Islet of Langerhans (tissue), 1 donor: ENCODE measurements at regions not wholly inside any gene's neighbourhood (a gene's known extent, or its start where the extent isn't known, plus 50 kb on each side); places are given as distances from the start of the nearest gene placed in this dataset.

Source experiments
- FAIRE-seq: peaks from one replicate; lab custom pipeline; 2011; peaks lifted over from hg19 to GRCh38; lab: Jason Lieb, UNC

DNA sequence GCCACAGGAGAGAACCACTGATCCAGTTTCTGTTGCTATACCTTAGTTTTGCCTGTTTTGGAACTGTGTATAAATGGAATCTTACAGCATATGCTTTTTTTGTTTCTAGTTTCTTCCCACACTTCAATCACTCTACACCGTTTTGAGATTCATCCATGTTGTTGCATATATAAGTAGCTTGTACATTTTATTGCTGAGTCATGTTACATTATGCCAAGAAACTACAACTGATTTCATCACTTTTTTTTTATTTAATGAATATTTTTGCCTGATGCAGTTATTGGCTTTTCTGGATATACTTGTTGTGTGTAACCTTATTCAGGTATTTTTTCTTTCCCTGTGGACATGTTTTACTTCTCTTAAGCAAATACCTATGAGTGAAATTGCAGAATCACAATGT is 1135.9 kb downstream of the RAPGEF2 start:
- FAIRE-seq: no peak

- FAIRE-seq: no peak
Measured at GRCh38 chr4:160247091-160247656, 1144.3 kb downstream of the RAPGEF2 start.

- no peak for FAIRE-seq
Measured at GRCh38 chr4:160251522-160252170, 1148.8 kb downstream of the RAPGEF2 start.

DNA sequence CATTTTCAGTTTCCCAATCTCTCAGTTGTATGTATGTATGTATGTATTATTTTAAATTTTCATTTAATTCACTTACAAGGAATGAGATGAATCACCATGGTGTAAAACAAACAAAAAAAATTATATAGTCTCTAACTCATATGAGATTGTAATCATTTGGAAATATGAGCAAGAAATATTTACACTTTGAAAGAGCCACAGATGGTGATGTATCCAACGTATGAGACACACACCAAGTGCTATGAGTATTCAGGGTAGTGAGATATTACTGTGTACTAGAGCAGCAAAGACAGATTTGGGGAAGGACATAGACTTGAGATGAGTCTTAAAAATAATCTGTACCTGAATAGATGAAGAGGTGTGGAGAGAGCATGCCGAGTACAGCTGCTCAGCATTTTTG is 1154.4 kb downstream of the RAPGEF2 start:
- FAIRE-seq: no peak

DNA sequence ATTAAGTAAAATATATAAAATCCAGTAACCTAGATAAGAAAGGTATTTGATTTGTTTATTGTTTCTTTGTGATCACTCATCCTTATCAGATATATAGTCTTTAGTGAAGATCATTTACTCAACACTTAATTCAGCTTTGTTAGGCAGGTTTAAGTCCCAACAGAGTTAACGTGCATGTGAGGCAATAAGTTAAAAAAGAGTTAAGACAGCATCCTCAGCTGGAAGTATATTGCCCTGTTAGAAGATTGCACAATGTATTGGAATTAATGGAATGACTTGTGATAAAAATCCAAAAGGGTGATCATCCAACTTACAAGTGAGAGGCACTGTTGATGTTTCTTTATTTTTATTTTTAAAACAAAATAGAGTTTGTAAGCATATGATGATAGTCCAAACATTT is 1162.1 kb downstream of the RAPGEF2 start:
- no peak for FAIRE-seq

DNA sequence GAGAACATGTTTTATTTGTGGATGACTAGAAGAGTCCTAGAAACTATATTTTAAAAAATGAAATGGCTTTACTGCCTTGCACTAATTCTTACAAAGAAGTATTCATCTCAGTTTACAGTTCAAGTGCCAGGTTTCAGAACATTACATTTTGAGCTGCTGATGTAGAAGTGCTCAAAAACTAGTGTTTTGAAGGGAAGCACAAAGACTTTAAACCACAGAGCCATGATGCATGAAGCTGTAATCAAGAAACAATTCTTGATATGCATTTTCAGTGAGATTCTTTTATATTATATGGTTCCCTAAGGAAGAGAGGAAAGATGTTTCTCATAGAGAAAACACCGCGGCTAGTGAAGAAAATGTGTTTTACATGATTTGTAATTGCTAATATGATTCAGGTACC is 1163.0 kb downstream of the RAPGEF2 start:
- FAIRE-seq: no peak

GRCh38 chr4:160276785-160277325 is 1174.0 kb downstream of the RAPGEF2 start:
- FAIRE-seq: no peak

DNA sequence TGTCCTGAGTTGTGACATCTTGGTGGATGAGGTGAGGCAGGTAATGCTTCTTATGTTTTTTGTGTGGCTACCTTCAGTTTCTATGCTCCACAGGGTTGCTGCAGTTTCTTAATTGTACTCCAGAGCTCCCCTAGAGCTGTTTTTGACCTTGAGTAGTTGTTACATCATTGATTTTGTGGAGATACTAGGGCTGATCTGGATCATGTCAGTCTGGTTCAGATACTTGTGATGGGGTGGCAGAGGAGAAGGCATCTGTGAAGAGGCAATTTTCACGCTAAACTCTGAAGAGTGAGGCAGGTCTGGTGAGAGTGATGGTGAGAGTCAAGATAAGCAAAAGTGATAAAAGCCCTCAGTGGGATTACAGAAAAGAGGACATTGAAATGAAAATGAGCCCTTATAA is 1180.2 kb downstream of the RAPGEF2 start:
- FAIRE-seq: no peak

GRCh38 chr4:160284516-160284915 is 1181.6 kb downstream of the RAPGEF2 start:
- no peak for FAIRE-seq

DNA sequence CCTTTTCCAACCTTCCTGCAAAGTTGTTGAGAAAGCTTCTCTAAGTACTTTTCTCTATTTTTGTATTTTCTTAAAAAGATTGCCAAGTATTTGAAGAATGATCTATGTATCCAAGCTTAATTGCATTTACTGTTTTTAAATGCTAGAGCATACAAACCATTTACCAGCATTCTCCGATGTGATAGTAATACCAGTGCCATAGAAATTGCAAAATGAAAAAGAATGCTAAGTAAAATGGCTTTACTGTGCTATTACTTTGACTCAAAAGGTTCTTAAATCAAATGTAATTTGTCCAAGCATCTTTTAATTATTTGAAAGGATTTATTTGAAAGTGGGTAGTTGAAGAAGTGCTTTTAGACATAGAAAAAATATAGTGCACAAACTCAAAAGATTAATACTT is 1183.2 kb downstream of the RAPGEF2 start:
- FAIRE-seq: no peak

DNA sequence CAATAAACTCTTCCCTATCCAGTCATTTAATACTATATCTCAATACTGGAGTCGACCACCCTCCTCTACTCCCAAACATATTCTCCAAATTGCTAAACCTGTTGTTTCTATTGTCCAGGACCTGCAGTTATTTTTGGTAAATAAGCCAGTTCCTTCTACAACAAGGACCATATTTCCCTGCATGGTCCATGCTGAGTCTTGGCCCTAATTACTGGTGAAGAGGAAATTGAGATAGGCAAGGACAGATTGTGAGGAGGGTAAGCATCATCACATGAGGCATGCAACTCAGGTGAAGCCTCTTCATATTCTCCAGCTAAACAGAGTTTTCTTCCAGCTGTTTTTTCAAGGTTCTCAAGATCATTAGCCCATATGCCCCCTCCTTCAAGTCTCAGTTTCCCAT is 1193.6 kb downstream of the RAPGEF2 start:
- FAIRE-seq: no peak

DNA sequence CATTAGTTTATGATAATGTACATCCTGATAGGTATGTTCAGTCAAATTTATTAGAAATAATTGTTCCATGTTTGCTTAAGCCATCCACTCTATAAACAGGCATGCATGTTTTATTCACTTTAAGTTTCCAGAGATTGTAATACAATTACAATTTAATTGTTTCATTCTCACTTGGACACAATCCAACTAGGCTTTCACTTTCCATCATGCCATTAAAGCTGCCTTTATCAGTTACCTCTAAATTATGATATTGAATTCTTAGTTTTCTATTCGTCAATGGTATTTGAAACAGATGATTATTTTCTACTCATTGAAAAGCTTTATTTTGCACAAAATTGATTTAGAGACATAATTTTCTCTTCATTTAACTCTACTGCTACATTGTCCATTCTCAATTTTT is 1196.3 kb downstream of the RAPGEF2 start:
- FAIRE-seq: no peak

DNA sequence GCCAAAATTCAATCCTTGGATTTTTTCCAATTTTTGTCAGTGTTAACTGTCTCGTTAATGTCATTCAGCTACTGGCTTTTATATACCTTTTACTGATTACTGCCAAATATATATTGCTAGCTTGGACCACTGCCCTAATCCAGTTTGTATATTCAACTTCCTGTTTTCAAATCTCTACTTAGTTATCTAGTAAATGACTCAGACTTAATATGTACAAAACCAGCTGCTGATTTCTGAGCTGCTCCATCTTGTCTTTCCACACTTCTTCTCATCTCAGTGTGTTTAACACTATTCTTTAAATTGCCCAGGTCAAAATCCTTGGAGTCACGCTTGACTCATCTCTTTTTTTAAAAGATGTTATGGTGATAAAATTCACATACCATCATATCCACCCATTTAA is 1196.7 kb downstream of the RAPGEF2 start:
- no peak for FAIRE-seq

GRCh38 chr4:160316036-160316435 is 1213.2 kb downstream of the RAPGEF2 start:
- FAIRE-seq: no peak

GRCh38 chr4:160318567-160319220 is 1215.8 kb downstream of the RAPGEF2 start:
- no peak for FAIRE-seq

- FAIRE-seq: no peak
Measured at GRCh38 chr4:160319221-160319867, 1216.5 kb downstream of the RAPGEF2 start.

- FAIRE-seq: no peak
Measured at GRCh38 chr4:160319868-160320260, 1217.0 kb downstream of the RAPGEF2 start.

DNA sequence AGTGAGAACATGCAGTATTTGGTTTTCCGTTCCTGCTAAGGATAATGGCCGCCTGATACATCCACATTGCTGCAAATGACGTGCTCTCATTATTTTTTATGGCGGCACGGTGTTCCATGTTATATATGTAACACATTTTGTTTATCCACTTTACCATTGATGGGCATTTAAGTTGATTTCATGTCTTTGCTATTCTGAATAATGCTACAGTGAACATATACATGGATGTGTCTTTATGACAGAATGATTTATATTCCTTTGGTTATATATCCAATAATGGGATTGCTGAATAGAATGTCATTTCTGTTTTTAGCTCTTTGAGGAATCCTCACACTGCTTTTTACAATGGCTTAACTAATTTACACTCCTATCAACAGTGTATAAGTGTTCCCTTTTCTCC is 1223.2 kb downstream of the RAPGEF2 start:
- no peak for FAIRE-seq

GRCh38 chr4:160347197-160347596 is 1244.3 kb downstream of the RAPGEF2 start:
- no peak for FAIRE-seq

DNA sequence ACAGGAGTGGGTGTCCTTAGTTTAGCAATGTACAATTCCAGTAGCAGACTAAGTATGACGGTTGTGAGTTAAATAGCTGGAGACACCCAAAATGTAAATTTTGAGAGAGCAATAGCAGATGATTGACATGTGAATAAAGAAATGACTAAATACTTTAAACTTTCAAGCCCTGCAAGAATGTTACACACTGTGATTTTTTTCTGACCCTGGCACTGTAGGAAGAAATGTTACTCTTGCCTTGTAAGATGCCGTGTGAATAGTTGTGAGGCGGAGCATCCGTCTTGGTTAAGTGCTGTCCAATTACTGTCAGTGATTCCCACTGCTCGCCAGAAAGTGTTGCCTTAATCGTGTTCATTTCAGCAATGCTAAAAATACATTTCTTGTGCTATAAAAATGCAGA is 1248.1 kb downstream of the RAPGEF2 start:
- FAIRE-seq: no peak

DNA sequence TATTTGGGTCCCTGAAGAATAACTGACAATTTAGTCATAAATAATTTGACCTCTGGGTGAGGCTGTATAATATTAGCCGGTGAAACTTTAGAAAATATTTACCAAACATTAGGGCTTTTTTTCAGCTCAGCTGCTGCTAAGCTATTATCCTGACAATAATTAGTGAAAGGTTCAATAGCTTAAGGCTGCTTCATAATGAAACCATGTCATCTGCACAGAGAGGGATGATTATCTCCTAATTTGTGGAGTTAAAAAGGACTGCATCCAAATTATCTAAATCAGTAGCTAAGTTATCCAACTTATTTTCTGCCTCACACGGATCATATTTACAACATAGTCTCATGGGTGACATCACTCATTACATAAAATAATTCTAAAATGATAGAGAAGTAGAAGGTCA is 1249.8 kb downstream of the RAPGEF2 start:
- FAIRE-seq: no peak

DNA sequence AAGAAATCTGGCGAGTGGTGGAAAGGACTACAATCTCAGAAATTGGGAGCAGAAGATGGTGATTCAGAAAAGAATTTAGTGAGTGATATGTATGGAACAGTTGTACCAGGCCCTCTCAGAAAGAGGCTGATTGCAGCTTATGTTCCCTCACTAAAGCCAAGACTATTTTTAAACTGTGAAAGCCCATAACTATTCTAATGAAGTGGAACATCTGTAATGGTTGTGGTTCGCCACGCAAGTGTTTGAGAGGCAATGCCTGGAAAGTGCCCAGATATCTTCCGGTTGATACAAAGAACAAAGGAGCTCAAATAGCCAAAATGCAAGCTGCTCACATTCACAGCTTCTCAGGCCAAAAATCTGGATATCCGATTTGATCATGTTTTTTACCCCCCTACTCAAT is 1250.7 kb downstream of the RAPGEF2 start:
- no peak for FAIRE-seq

- FAIRE-seq: no peak
Measured at GRCh38 chr4:160362478-160362877, 1259.6 kb downstream of the RAPGEF2 start.
